WTC11 (cell line): ENCODE measurements at regions not wholly inside any gene's neighbourhood (a gene's known extent, or its start where the extent isn't known, plus 50 kb on each side); places are given as distances from the start of the nearest gene placed in this dataset.

Experiments used
- ATAC-seq: fragments of 200-7000 bp; cut with Tn5 transposase; 2 replicates; pipeline ENCODE4 v1.10.0; 2021; ENCODE audit warnings: mild to moderate bottlenecking, moderate library complexity
- CTCF ChIA-PET: fragments of 300-600 bp; sonication (Branson Sonifier 250); formaldehyde crosslinking; loops from one replicate; lab custom pipeline; 2021; ENCODE audit warnings: antibody characterized with exemption; lab: Charles Lee
- POLR2A ChIA-PET: fragments of 350-600 bp; sonication (Branson Sonifier 250); formaldehyde crosslinking; loops from one replicate; lab custom pipeline; 2021; ENCODE audit warnings: antibody characterized with exemption; lab: Charles Lee
- DNase-seq: peaks from one replicate; pipeline ENCODE4 v3.0.0; 2021; ENCODE audit warnings: low spot score
- H3K27ac Mint-ChIP-seq: 2 replicates; pipeline ENCODE4 v1.8.0; 2021; ENCODE audit warnings: mixed read lengths
- H3K27me3 Mint-ChIP-seq: 2 replicates; pipeline ENCODE4 v1.8.0; 2021; ENCODE audit warnings: low read depth, mild to moderate bottlenecking, moderate library complexity, mixed read lengths
- H3K36me3 Mint-ChIP-seq: 2 replicates; pipeline ENCODE4 v1.8.0; 2021; ENCODE audit warnings: mixed read lengths
- H3K4me1 Mint-ChIP-seq: 2 replicates; pipeline ENCODE4 v1.8.0; 2022; ENCODE audit warnings: mixed read lengths
- H3K4me3 Mint-ChIP-seq: 2 replicates; pipeline ENCODE4 v1.8.0; 2021; ENCODE audit warnings: mild to moderate bottlenecking, moderate library complexity, mixed read lengths
- H3K9me3 Mint-ChIP-seq: 2 replicates; pipeline ENCODE4 v1.8.0; 2021; ENCODE audit warnings: mixed read lengths
- AR ChIP-seq: fragments of 250-450 bp; sonication (Bioruptor Pico); IDR thresholded peaks from 2 replicates; pipeline ENCODE4 v1.9.0; 2021; ENCODE audit warnings: mild to moderate bottlenecking
- ATF2 ChIP-seq: sonication (generic); formaldehyde crosslinking; IDR thresholded peaks from 2 replicates; pipeline ENCODE4 v1.8.1; 2022; ENCODE audit warnings: low read depth, missing genetic modification reagents, borderline replicate concordance
- ATF3 ChIP-seq: sonication (generic); formaldehyde crosslinking; conservative IDR thresholded peaks from 2 replicates; pipeline ENCODE4 v1.8.1; 2022; ENCODE audit warnings: mild to moderate bottlenecking, missing genetic modification reagents
- CBFB ChIP-seq: sonication (generic); formaldehyde crosslinking; IDR thresholded peaks from 2 replicates; pipeline ENCODE4 v1.8.1; 2022; ENCODE audit warnings: mild to moderate bottlenecking, low read depth, missing genetic modification reagents
- EMX1 ChIP-seq: fragments of 250-450 bp; sonication (Bioruptor Pico); IDR thresholded peaks from 2 replicates; pipeline ENCODE4 v1.8.0; 2021; ENCODE audit warnings: mild to moderate bottlenecking
- GRHL2 ChIP-seq: fragments of 250-450 bp; sonication (Bioruptor Pico); IDR thresholded peaks from 2 replicates; pipeline ENCODE4 v1.8.0; 2022; ENCODE audit warnings: mild to moderate bottlenecking, moderate library complexity; ENCODE audit not compliant: insufficient replicate concordance, severe bottlenecking
- MLX ChIP-seq: sonication (generic); formaldehyde crosslinking; IDR thresholded peaks from 2 replicates; pipeline ENCODE4 v1.8.1; 2023; ENCODE audit warnings: mild to moderate bottlenecking, missing genetic modification reagents, moderate library complexity
- NFYB ChIP-seq: sonication (generic); formaldehyde crosslinking; conservative IDR thresholded peaks from 2 replicates; pipeline ENCODE4 v1.8.0; 2022; ENCODE audit warnings: low read depth, missing genetic modification reagents
- OVOL2 ChIP-seq: fragments of 250-450 bp; sonication (Bioruptor Pico); IDR thresholded peaks from 2 replicates; pipeline ENCODE4 v1.9.0; 2021; ENCODE audit warnings: mild to moderate bottlenecking, borderline replicate concordance
- PREB ChIP-seq: sonication (generic); formaldehyde crosslinking; IDR thresholded peaks from 2 replicates; pipeline ENCODE4 v1.8.1; 2022; ENCODE audit warnings: mild to moderate bottlenecking, missing genetic modification reagents, moderate library complexity, borderline replicate concordance
- TEAD4 ChIP-seq: sonication (generic); formaldehyde crosslinking; IDR thresholded peaks from 2 replicates; pipeline ENCODE4 v1.8.0; 2022; ENCODE audit warnings: mild to moderate bottlenecking, missing genetic modification reagents
- USF1 ChIP-seq: sonication (generic); formaldehyde crosslinking; IDR thresholded peaks from 2 replicates; pipeline ENCODE4 v1.8.0; 2022; ENCODE audit warnings: mild to moderate bottlenecking, missing genetic modification reagents
- ZBTB21 ChIP-seq: sonication (generic); formaldehyde crosslinking; IDR thresholded peaks from 2 replicates; pipeline ENCODE4 v1.8.1; 2023; ENCODE audit warnings: mild to moderate bottlenecking, missing genetic modification reagents, borderline replicate concordance
- ZBTB43 ChIP-seq: sonication (generic); formaldehyde crosslinking; IDR thresholded peaks from 2 replicates; pipeline ENCODE4 v1.8.1; 2023; ENCODE audit warnings: mild to moderate bottlenecking, missing genetic modification reagents
- ZNF425 ChIP-seq: fragments of 250-450 bp; sonication (Bioruptor Pico); conservative IDR thresholded peaks from 2 replicates; pipeline ENCODE4 v1.9.0; 2021; ENCODE audit warnings: mild to moderate bottlenecking
- ZNF512 ChIP-seq: sonication (generic); formaldehyde crosslinking; IDR thresholded peaks from 2 replicates; pipeline ENCODE4 v1.8.1; 2022; ENCODE audit warnings: missing genetic modification reagents, borderline replicate concordance
- ZNF671 ChIP-seq: fragments of 250-450 bp; sonication (Bioruptor Pico); IDR thresholded peaks from 2 replicates; pipeline ENCODE4 v1.8.0; 2021; ENCODE audit warnings: mild to moderate bottlenecking
- ZSCAN18 ChIP-seq: fragments of 250-450 bp; sonication (Bioruptor Pico); IDR thresholded peaks from 2 replicates; pipeline ENCODE4 v2.1.2; 2022; ENCODE audit warnings: mild to moderate bottlenecking, moderate library complexity

GRCh38 chr15:77824361-77825251 is 191.9 kb upstream of the LINGO1 start:
- peaks cover 13% of the 10 kb centered on the region for H3K4me1 Mint-ChIP-seq
- POLR2A ChIA-PET = no interaction called here
- no peak for ATAC-seq
- no peaks in the 10 kb centered on the region for H3K36me3 Mint-ChIP-seq
- CTCF ChIA-PET = interaction anchor here (0.9 to 2.4 kb wide), 8 partner anchors 46 to 281 kb away, joined by 3 to 10 read pairs (median 4); no protein-coding TSS in a partner anchor
- no peak overlapping the region for H3K4me3 Mint-ChIP-seq
- H3K27ac Mint-ChIP-seq = no peak overlapping the region
- DNase-seq = no peak
- peaks cover 26% of the 10 kb centered on the region for H3K27me3 Mint-ChIP-seq
- TF ChIP-seq CBFB (CRISPR knock-in tag) (no peak), ZNF512 (CRISPR knock-in tag) (no peak), OVOL2 (no peak), GRHL2 (CRISPR knock-in tag) (no peak), EMX1 (CRISPR knock-in tag) (no peak), PREB (CRISPR knock-in tag) (no peak), ZSCAN18 (CRISPR knock-in tag) (no peak), AR (CRISPR knock-in tag) (no peak), NFYB (CRISPR knock-in tag) (no peak), ZNF671 (CRISPR knock-in tag) (no peak), USF1 (CRISPR knock-in tag) (no peak), MLX (CRISPR knock-in tag) (no peak), ZBTB43 (no peak)
- H3K9me3 Mint-ChIP-seq = no peaks in the 10 kb centered on the region

GRCh38 chr15:77823736-77824135 is 191.0 kb upstream of the LINGO1 start:
- no peaks in the 10 kb centered on the region for H3K36me3 Mint-ChIP-seq
- no peaks in the 10 kb centered on the region for H3K9me3 Mint-ChIP-seq
- DNase-seq = no peak
- no peak overlapping the region for H3K4me3 Mint-ChIP-seq
- H3K4me1 Mint-ChIP-seq = peaks cover 13% of the 10 kb centered on the region
- H3K27me3 Mint-ChIP-seq = peaks cover 26% of the 10 kb centered on the region
- ChIA-PET POLR2A (no interaction called here), CTCF (interaction anchor here (1.0 to 2.4 kb wide), 4 partner anchors 159 to 206 kb away, joined by 3 to 10 read pairs (median 4); no protein-coding TSS in a partner anchor)
- no peak for ATAC-seq
- H3K27ac Mint-ChIP-seq = no peak overlapping the region
- TF ChIP-seq ZNF425 (CRISPR knock-in tag) (no peak), ATF3 (CRISPR knock-in tag) (no peak), OVOL2 (no peak), ATF2 (CRISPR knock-in tag) (no peak), ZBTB21 (no peak), GRHL2 (CRISPR knock-in tag) (no peak), TEAD4 (CRISPR knock-in tag) (no peak)
